ENCODE measurements at regions not wholly inside any gene's neighbourhood (a gene's known extent, or its start where the extent isn't known, plus 50 kb on each side); places are given as distances from the start of the nearest gene placed in this dataset.

DNA sequence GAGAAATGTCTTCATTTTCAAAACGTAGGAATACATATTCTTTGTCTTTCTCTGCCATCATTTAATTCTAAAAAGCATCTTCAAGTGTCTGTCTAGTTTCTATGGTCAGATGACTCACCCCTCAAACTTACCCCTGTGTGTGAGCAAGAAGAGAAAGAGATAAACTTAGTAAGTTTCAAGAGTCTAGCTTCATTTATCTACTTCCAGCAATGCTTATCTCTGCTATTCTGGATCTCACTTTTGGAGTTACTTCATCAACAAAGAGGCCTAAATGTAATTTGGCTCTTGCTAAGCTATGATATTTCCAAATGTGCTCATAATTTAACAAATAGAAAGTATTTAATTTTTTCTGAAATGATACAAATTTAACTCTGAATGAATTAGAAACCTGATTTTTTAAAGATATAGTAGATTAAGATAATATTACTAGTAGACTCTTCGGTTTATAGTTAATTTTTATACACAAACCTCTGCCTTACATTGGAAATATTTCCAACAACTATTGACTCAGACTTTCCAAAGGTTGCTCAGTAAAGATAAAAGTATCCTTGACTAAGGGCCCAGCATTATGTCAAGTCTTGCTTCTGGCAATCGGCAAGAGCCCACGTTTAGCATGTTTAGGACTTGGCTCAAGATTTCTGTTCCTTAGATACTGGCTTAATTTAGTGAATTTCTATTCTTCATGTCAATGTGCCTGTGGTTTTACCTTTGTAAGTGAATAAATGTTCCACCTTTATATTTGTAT, 1511.0 kb upstream of the SLC10A2 start:
- ChIA-PET POLR2A (ENCODE audit: unreplicated experiment) (no interaction called here), CTCF (no interaction called here)
- intact Hi-C loops (cut with micrococcal nuclease) = no loop called here

More for the DNA sequence above, 1511.0 kb upstream of the SLC10A2 start:
- Histone ChIP-seq H2AFZ (replicated peaks; ENCODE audit: low read length, poor library complexity) (no peak overlapping the region), H2AK5ac (ENCODE audit: low read depth, low read length) (no peak overlapping the region), H4K5ac (ENCODE audit: low read depth, low read length) (no peak overlapping the region), H2BK5ac (ENCODE audit: low read depth, low read length, poor library complexity, severe bottlenecking) (no peak overlapping the region), H2BK15ac (ENCODE audit: low read depth, low read length) (no peak overlapping the region), H3K4me1 (ENCODE audit: control insufficient read depth, insufficient read depth, low read length) (no peaks in the 10 kb centered on the region), H3K4ac (ENCODE audit: low read depth, low read length) (no peak overlapping the region), H3K4me3 (ENCODE audit: insufficient read depth, low read depth, low read length) (no peak overlapping the region), H2BK120ac (ENCODE audit: low read depth, low read length) (no peak overlapping the region), H2BK20ac (ENCODE audit: low read depth, low read length) (no peak overlapping the region), H3K14ac (replicated peaks; ENCODE audit: low read depth, low read length) (no peak overlapping the region), H3K9me1 (ENCODE audit: insufficient read depth, low read length) (no peaks in the 10 kb centered on the region), H3K56ac (ENCODE audit: extremely low read depth, insufficient read depth, low read length) (no peak overlapping the region), H3K9ac (ENCODE audit: low read depth, low read length) (no peak overlapping the region), H3K27me3 (ENCODE audit: control insufficient read depth, insufficient read depth, low read length) (no peaks in the 10 kb centered on the region), H3K79me1 (ENCODE audit: low read depth in 1 of 2, low read length in 2 of 2) (no peaks in the 10 kb centered on the region), H4K91ac (ENCODE audit: insufficient read depth, low read depth, low read length) (no peak overlapping the region), H4K20me1 (ENCODE audit: insufficient read depth, low read length) (no peaks in the 10 kb centered on the region), H3K18ac (ENCODE audit: low read depth, low read length) (no peak overlapping the region), H3K9me3 (ENCODE audit: control insufficient read depth, insufficient read depth, low read length) (no peaks in the 10 kb centered on the region), H3K23ac (ENCODE audit: low read depth, low read length) (no peak overlapping the region), H4K8ac (ENCODE audit: low read depth in 2 of 2, low read length in 2 of 2) (no peak overlapping the region), H3K27ac (ENCODE audit: insufficient read depth, low read length) (no peak overlapping the region), H3K4me2 (ENCODE audit: low read depth, low read length) (no peak overlapping the region), H2AK9ac (replicated peaks; ENCODE audit: low read depth, low read length, poor library complexity) (no peak overlapping the region), H3K36me3 (ENCODE audit: control insufficient read depth, insufficient read depth, low read length) (no peaks in the 10 kb centered on the region)
- TF ChIP-seq CHD1 (IDR thresholded peaks at IDR 0.05; ENCODE audit: low read depth, low read length) = no peak
- no peak for TF ChIP-seq CEBPB (IDR thresholded peaks at IDR 0.05; ENCODE audit: low read depth, low read length)
- no peak for TF ChIP-seq POLR2A (IDR thresholded peaks at IDR 0.05; ENCODE audit: low read depth, low read length)
- TF ChIP-seq BHLHE40 (IDR thresholded peaks at IDR 0.05; ENCODE audit: low read depth, low read length) = no peak
- no peak for TF ChIP-seq MAFK (IDR thresholded peaks at IDR 0.05; ENCODE audit: low read depth, low read length)
- BruUV-seq (replicated peaks) = no TSS peak
- peak; percentile 42; the same call in 1 of the 2 replicates for ATAC-seq (ENCODE audit: low read depth)
- dilution Hi-C loops (cut with HindIII; ENCODE audit: low sequenced_read_pairs, unreplicated experiment) (no loop called here), in situ Hi-C loops (cut with MboI; ENCODE audit: low sequenced_read_pairs) (loop anchor here (10.0 kb wide), 1 partner anchor 1958 kb away; the partner anchor contains the start of gene EFNB2)
- peak; percentile 16 for DNase-seq
- WGBS, 2 experiments (ENCODE audit: extremely low coverage in 2 of 2, insufficient read length in 1 of 2) = no CpG with 5 or more reads among the region's 4 CpGs

Data from IMR-90 (cell line).